HCT116 (cell line): ENCODE measurements at regions not wholly inside any gene's neighbourhood (a gene's known extent, or its start where the extent isn't known, plus 50 kb on each side); places are given as distances from the start of the nearest gene placed in this dataset.

Source experiments
- ATAC-seq: fragments of 200-7000 bp; cut with Tn5 transposase; 2 replicates; pipeline ENCODE4 v1.9.1; 2020; ENCODE audit warnings: mild to moderate bottlenecking, moderate library complexity
- BruUV-seq: library from RNA; stranded (reverse); fragments of 400-500 nt; replicated peaks from 2 replicates; lab custom pipeline; 2021; lab: Mats Ljungman, UMichigan
- CTCF ChIA-PET: fragments of 300-600 bp; sonication (Branson Sonifier 250); formaldehyde crosslinking; loops from one replicate; lab custom pipeline; 2021; ENCODE audit warnings: antibody characterized with exemption; lab: Charles Lee
- POLR2A ChIA-PET: fragments of 300-600, 350-600 bp; sonication (Branson Sonifier 250); formaldehyde crosslinking; loops from one replicate; lab custom pipeline; 2021; ENCODE audit warnings: antibody characterized with exemption; lab: Charles Lee
- RAD21 ChIA-PET, 2 experiments: fragments of 300-600 bp; sonication (Branson Sonifier 250); formaldehyde crosslinking; loops; one replicate each; lab custom pipeline; 2023; ENCODE audit warnings: low total read pairs in 2 of 2; ENCODE audit not compliant: uncharacterized antibody in 2 of 2, unreplicated experiment in 2 of 2, low non-redundant PET in 1 of 2; lab: Charles Lee
- DNase-seq: peaks from one replicate; pipeline ENCODE4 v3.0.0-alpha.2; 2010; ENCODE audit warnings: low read depth, low spot score
- H2AFZ ChIP-seq: fragments of 200-600 bp; shearing (Covaris generic), sonication (generic); 2 replicates; pipeline ENCODE4 v1.6.1; 2017; ENCODE audit warnings: low read depth, mixed run types, mixed read lengths, antibody characterized with exemption, low read length; ENCODE audit not compliant: poor library complexity, severe bottlenecking
- H3K27ac ChIP-seq: 2 replicates; pipeline ENCODE4 v1.5.1; 2012; ENCODE audit warnings: low read depth, low read length
- H3K27me3 ChIP-seq: fragments of 200-600 bp; sonication (generic); 2 replicates; pipeline ENCODE4 v1.6.1; 2016; ENCODE audit warnings: mixed run types, low read length, mixed read lengths; ENCODE audit not compliant: insufficient read depth
- H3K36me3 ChIP-seq, 2 experiments: fragments of 200-500 bp in 1 of 2; fragments of 200-600 bp in 1 of 2; sonication (Bioruptor generic) in 1 of 2; sonication (generic) in 1 of 2; 2 replicates each; pipeline versions ENCODE4 v1.5.1 to v1.6.1; 2014 to 2016; ENCODE audit warnings: low read length in 2 of 2, inconsistent platforms in 1 of 2, mixed read lengths in 1 of 2, mixed run types in 1 of 2; ENCODE audit not compliant: insufficient read depth in 2 of 2, control insufficient read depth in 1 of 2
- H3K4me1 ChIP-seq, 2 experiments: fragments of 200-600 bp in 1 of 2; sonication (generic) in 1 of 2; 2 replicates each; pipeline versions ENCODE4 v1.5.1 to v1.6.1; 2012 to 2017; ENCODE audit warnings: low read length in 2 of 2, inconsistent platforms in 1 of 2, mild to moderate bottlenecking in 1 of 2, mixed read lengths in 1 of 2, mixed run types in 1 of 2, moderate library complexity in 1 of 2; ENCODE audit not compliant: insufficient read depth in 2 of 2, control insufficient read depth in 1 of 2
- H3K4me2 ChIP-seq: fragments of 200-600 bp; sonication (generic); 2 replicates; pipeline ENCODE4 v1.6.1; 2017; ENCODE audit warnings: mixed run types, low read length, mixed read lengths
- H3K4me3 ChIP-seq, 2 experiments: fragments of 200-600 bp in 1 of 2; sonication (generic) in 1 of 2; replicated peaks in 1 of 2; 2 replicates each; pipeline ENCODE4 v1.5.1; 2011 to 2016; ENCODE audit warnings: low read length in 2 of 2, control low read depth in 1 of 2, low read depth in 1 of 2, mild to moderate bottlenecking in 1 of 2, mixed read lengths in 1 of 2, mixed run types in 1 of 2
- H3K79me2 ChIP-seq: fragments of 200-600 bp; sonication (generic); 2 replicates; pipeline ENCODE4 v1.6.1; 2017; ENCODE audit warnings: mild to moderate bottlenecking, mixed run types, low read length, moderate library complexity, mixed read lengths; ENCODE audit not compliant: insufficient read depth
- H3K9ac ChIP-seq: fragments of 200-600 bp; sonication (generic); 2 replicates; pipeline ENCODE4 v1.6.1; 2016; ENCODE audit warnings: low read length, mixed read lengths
- H3K9me2 ChIP-seq: fragments of 200-600 bp; sonication (generic), shearing (Covaris generic); 2 replicates; pipeline ENCODE4 v1.6.1; 2017; ENCODE audit warnings: mixed run types, mild to moderate bottlenecking, moderate library complexity; ENCODE audit not compliant: insufficient read depth
- H3K9me3 ChIP-seq, 2 experiments: fragments of 200-500 bp in 1 of 2; fragments of 200-600 bp in 1 of 2; sonication (Bioruptor generic) in 1 of 2; sonication (generic) in 1 of 2; 2 replicates each; pipeline ENCODE4 v1.6.1; 2014 to 2017; ENCODE audit warnings: low read length in 2 of 2, mixed read lengths in 2 of 2, inconsistent platforms in 1 of 2, low read depth in 1 of 2, mild to moderate bottlenecking in 1 of 2, mixed run types in 1 of 2, moderate library complexity in 1 of 2; ENCODE audit not compliant: control insufficient read depth in 1 of 2, insufficient read depth in 1 of 2
- H4K20me1 ChIP-seq: fragments of 200-600 bp; sonication (generic), shearing (Covaris generic); 2 replicates; pipeline ENCODE4 v1.6.1; 2017; ENCODE audit warnings: mixed run types, mild to moderate bottlenecking, moderate library complexity; ENCODE audit not compliant: insufficient read depth
- CBX3 ChIP-seq: IDR thresholded peaks from 2 replicates; pipeline ENCODE4 v1.6.1; 2012; ENCODE audit warnings: low read depth
- CEBPB ChIP-seq: IDR thresholded peaks from 2 replicates; pipeline ENCODE4 v1.6.1; 2012; ENCODE audit warnings: low read depth
- CTCF ChIP-seq, 3 experiments: fragments of 200-600 bp in 1 of 3; sonication (generic) in 1 of 3; IDR thresholded peaks in 2 of 3; conservative IDR thresholded peaks in 1 of 3; 2 replicates each; pipeline ENCODE4 v1.5.1; 2012 to 2017; ENCODE audit warnings: low read depth in 2 of 3, low read length in 2 of 3, antibody characterized with exemption in 1 of 3, borderline replicate concordance in 1 of 3, control low read depth in 1 of 3, mild to moderate bottlenecking in 1 of 3, mixed read lengths in 1 of 3, mixed run types in 1 of 3, moderate library complexity in 1 of 3; ENCODE audit not compliant: insufficient read depth in 1 of 3
- EGR1 ChIP-seq: IDR thresholded peaks from 2 replicates; pipeline ENCODE4 v1.6.1; 2012; ENCODE audit warnings: low read depth
- ELF1 ChIP-seq: IDR thresholded peaks from 2 replicates; pipeline ENCODE4 v1.6.1; 2012; ENCODE audit warnings: low read depth, borderline replicate concordance
- EZH2 ChIP-seq: fragments of 200-600 bp; sonication (generic); IDR thresholded peaks from 2 replicates; pipeline ENCODE4 v1.6.1; 2017; ENCODE audit warnings: antibody characterized with exemption, mixed run types
- EZH2phosphoT487 ChIP-seq: fragments of 200-600 bp; IDR thresholded peaks from 2 replicates; pipeline ENCODE4 v1.6.1; 2018; ENCODE audit warnings: antibody characterized with exemption, borderline replicate concordance
- JUND ChIP-seq: IDR thresholded peaks from 2 replicates; pipeline ENCODE4 v1.6.1; 2012
- POLR2A ChIP-seq: IDR thresholded peaks from 2 replicates; pipeline ENCODE4 v1.7.0; 2011; ENCODE audit warnings: borderline replicate concordance; ENCODE audit not compliant: insufficient read depth, insufficient read length; ENCODE audit errors: extremely low read depth
- POLR2AphosphoS5 ChIP-seq: IDR thresholded peaks from 2 replicates; pipeline ENCODE4 v1.6.1; 2011; ENCODE audit warnings: mild to moderate bottlenecking, low read depth, low read length, moderate library complexity
- RAD21 ChIP-seq: IDR thresholded peaks from 2 replicates; pipeline ENCODE4 v1.6.1; 2012; ENCODE audit warnings: low read depth, mild to moderate bottlenecking
- SIN3A ChIP-seq: IDR thresholded peaks from 2 replicates; pipeline ENCODE4 v1.6.1; 2012; ENCODE audit warnings: low read depth
- SP1 ChIP-seq: IDR thresholded peaks from 2 replicates; pipeline ENCODE4 v1.6.1; 2012; ENCODE audit warnings: low read depth
- TCF7L2 ChIP-seq: IDR thresholded peaks from 2 replicates; pipeline ENCODE4 v1.7.0; 2011; ENCODE audit warnings: borderline replicate concordance, inconsistent platforms; ENCODE audit not compliant: insufficient read depth, insufficient read length; ENCODE audit errors: extremely low read depth
- YY1 ChIP-seq: IDR thresholded peaks from 2 replicates; pipeline ENCODE4 v1.6.1; 2011; ENCODE audit warnings: low read length, low read depth, moderate library complexity, mild to moderate bottlenecking; ENCODE audit not compliant: insufficient replicate concordance; ENCODE audit errors: extremely low read depth
- intact Hi-C: fragments of 100-400 bp; cut with micrococcal nuclease; formaldehyde crosslinking; loops from 2 replicates; pipeline ENCODE4 v1.10.0; 2022
- TF ChIP-seq, protein P1 (sequence below): IDR thresholded peaks from 2 replicates; pipeline ENCODE4 v1.6.1; 2012; ENCODE audit warnings: low read depth
- TF ChIP-seq, protein P2 (sequence below): IDR thresholded peaks from 2 replicates; pipeline ENCODE4 v1.6.1; 2012

DNA sequence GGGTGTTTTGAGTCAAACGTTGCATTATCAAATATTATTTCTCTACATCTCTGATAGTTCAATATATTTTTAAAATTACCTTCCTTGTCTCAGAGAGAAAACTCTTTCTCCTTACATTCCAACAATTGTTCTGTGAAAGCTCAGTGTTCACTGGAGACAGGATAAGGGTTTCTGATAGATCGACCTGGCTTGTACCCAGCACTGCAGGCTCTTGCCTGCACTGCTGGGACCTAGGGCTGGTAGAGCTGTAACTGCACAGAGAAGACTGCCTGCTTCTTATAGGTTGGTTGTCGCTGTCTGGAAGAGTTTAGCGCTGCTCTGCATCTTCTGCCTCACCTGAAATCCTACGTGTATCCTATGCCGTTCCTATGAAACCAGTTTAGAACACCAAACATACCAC lies 249.9 kb upstream of the LRTM1 start:
- ATAC-seq, result no peak
- no peak overlapping the region for H2AFZ ChIP-seq
- H3K27me3 ChIP-seq, result no peaks in the 10 kb centered on the region
- no peaks in the 10 kb centered on the region for H3K79me2 ChIP-seq
- BruUV-seq, result no TSS peak
- intact Hi-C loops, result no loop called here
- RAD21 ChIA-PET, result no interaction called here
- no peak overlapping the region for H3K27ac ChIP-seq
- H3K36me3 ChIP-seq, result no peaks in the 10 kb centered on the region
- no peak for TF ChIP-seq POLR2A
- no peak for TF ChIP-seq CTCF (IDR thresholded peaks at IDR 0.05 in 2 of 3, conservative IDR thresholded peaks at IDR 0.05 in 1 of 3; ENCODE audit: borderline replicate concordance in 1 of 3, insufficient read depth in 1 of 3, low read depth in 2 of 3, low read length in 2 of 3)
- TF ChIP-seq, protein P1, sequence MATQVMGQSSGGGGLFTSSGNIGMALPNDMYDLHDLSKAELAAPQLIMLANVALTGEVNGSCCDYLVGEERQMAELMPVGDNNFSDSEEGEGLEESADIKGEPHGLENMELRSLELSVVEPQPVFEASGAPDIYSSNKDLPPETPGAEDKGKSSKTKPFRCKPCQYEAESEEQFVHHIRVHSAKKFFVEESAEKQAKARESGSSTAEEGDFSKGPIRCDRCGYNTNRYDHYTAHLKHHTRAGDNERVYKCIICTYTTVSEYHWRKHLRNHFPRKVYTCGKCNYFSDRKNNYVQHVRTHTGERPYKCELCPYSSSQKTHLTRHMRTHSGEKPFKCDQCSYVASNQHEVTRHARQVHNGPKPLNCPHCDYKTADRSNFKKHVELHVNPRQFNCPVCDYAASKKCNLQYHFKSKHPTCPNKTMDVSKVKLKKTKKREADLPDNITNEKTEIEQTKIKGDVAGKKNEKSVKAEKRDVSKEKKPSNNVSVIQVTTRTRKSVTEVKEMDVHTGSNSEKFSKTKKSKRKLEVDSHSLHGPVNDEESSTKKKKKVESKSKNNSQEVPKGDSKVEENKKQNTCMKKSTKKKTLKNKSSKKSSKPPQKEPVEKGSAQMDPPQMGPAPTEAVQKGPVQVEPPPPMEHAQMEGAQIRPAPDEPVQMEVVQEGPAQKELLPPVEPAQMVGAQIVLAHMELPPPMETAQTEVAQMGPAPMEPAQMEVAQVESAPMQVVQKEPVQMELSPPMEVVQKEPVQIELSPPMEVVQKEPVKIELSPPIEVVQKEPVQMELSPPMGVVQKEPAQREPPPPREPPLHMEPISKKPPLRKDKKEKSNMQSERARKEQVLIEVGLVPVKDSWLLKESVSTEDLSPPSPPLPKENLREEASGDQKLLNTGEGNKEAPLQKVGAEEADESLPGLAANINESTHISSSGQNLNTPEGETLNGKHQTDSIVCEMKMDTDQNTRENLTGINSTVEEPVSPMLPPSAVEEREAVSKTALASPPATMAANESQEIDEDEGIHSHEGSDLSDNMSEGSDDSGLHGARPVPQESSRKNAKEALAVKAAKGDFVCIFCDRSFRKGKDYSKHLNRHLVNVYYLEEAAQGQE, result no peak
- no peak for TF ChIP-seq RAD21
- no peak for TF ChIP-seq ELF1
- TF ChIP-seq POLR2AphosphoS5, result no peak
- TF ChIP-seq TCF7L2, result no peak
- TF ChIP-seq EZH2, result no peak
- TF ChIP-seq CEBPB, result no peak
- TF ChIP-seq EZH2phosphoT487, result no peak
- TF ChIP-seq, protein P2, sequence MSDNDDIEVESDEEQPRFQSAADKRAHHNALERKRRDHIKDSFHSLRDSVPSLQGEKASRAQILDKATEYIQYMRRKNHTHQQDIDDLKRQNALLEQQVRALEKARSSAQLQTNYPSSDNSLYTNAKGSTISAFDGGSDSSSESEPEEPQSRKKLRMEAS, result no peak
- no peak for TF ChIP-seq JUND
- TF ChIP-seq SP1, result no peak
- no peak for TF ChIP-seq EGR1
- no peak for TF ChIP-seq CBX3
- no peak for TF ChIP-seq SIN3A
- TF ChIP-seq YY1, result no peak
- H3K9me2 ChIP-seq, result no peaks in the 10 kb centered on the region
- peaks cover 3 to 5% of the 10 kb centered on the region in 2 experiments; a peak in 2 of 4 replicates for H3K9me3 ChIP-seq
- H3K4me2 ChIP-seq, result no peak overlapping the region
- DNase-seq, result no peak
- no peaks in the 10 kb centered on the region for H4K20me1 ChIP-seq
- no peak overlapping the region for H3K4me3 ChIP-seq
- H3K9ac ChIP-seq, result no peak overlapping the region
- POLR2A ChIA-PET, result no interaction called here
- CTCF ChIA-PET, result no interaction called here
- H3K4me1 ChIP-seq, result no peaks in the 10 kb centered on the region
